Stimulated activated effector memory CD8-positive, alpha-beta T cell treated with anti-CD3 and anti-CD28 coated beads, Interleukin-12 subunit alpha, Interleukin-12 subunit beta, amount 100 ng/mL, for 72 hours (primary cell): ENCODE measurements at regions not wholly inside any gene's neighbourhood (a gene's known extent, or its start where the extent isn't known, plus 50 kb on each side); places are given as distances from the start of the nearest gene placed in this dataset.
"Not testable (repeated sequence)": the region's sequence is repeated elsewhere in the genome, so short reads cannot be mapped to it uniquely, and the experiment has no call there.

Experiments used
- ATAC-seq: fragments of 150-1000 bp; cut with Tn5 transposase; 2 replicates; pipeline ENCODE4 v1.10.0; 2021
- DNase-seq, 2 donors: peaks; one replicate each; pipeline ENCODE4 v3.0.0; 2021 to 2022; ENCODE audit warnings: low spot score in 2 of 2
- H3K27ac Mint-ChIP-seq: one replicate; pipeline ENCODE4 v1.8.0; 2022; ENCODE audit warnings: mild to moderate bottlenecking, mixed read lengths
- H3K36me3 Mint-ChIP-seq: one replicate; pipeline ENCODE4 v1.8.0; 2022; ENCODE audit warnings: mild to moderate bottlenecking, mixed read lengths
- H3K4me1 Mint-ChIP-seq: one replicate; pipeline ENCODE4 v1.8.0; 2022; ENCODE audit warnings: mixed read lengths
- H3K4me3 Mint-ChIP-seq: one replicate; pipeline ENCODE4 v1.8.0; 2022; ENCODE audit warnings: mild to moderate bottlenecking, mixed read lengths
- H3K9me3 Mint-ChIP-seq: one replicate; pipeline ENCODE4 v1.8.0; 2022; ENCODE audit warnings: mixed read lengths

DNA sequence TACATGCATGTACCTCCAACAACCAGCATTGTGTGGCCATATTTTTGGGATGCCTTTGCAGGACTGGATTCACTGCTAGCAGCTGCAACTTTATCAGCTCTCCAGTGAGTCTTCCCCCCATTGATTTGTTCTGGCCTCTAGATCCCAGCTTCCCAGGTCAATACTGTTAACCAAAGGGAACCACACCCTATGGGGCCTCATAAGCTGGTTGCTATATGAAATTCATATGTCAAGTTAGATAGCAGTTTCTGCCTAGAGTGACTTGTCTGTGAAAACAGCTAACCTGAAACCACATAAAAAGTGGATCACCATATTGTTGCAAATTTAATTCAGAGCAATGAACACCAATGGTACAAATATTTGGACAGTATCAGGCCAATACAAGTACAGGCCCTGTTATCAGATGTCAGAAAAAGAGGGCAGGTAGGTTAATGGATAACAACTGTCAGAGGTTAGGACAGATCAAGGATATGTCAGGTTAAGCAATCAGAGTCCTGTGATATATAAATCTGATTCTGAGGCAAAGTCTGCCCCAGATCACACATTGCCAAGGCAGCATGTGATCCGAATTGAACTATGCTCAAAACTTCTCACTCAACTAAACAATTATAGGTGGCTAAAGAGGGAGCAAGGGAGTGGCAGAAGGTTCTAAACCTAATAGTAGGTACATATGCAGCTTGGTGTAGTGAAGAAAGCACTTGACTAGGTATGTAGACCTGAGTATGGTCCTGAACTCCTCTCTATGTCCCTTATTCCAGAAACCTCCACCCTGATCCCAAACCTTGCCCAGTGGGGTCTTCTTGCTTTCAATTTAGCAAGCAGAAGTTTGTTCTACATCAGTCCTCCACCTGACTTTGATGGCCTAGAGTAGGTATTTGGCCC is 94.7 kb upstream of the FOXN2 start:
- Mint-ChIP-seq H3K4me1 (no peaks in the 10 kb centered on the region), H3K4me3 (no peak overlapping the region), H3K36me3 (no peaks in the 10 kb centered on the region), H3K27ac (no peak overlapping the region), H3K9me3 (no peaks in the 10 kb centered on the region)
- ATAC-seq = no peak
- DNase-seq = no peak

DNA sequence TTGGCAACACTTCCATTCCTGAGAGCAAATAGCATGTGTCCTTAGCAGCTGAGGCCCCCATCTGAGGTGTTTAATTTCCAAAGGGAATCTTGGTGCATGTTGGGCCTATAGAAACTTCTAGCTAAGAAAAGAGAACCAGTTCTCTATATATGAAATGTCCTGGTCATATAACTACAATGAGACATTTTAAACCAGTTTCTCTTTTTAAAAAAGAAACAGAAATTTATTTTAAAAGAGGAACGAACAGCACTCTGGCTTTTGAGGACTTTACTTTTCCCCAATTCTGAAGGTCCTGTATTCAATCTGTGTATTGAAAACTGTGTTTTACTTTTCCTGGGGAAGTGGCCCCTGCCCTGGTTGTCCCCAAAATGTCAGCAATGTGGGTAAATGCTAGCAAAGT is 94.0 kb upstream of the FOXN2 start:
- DNase-seq (no peak), ATAC-seq (no peak)
- Mint-ChIP-seq H3K4me3 (no peak overlapping the region), H3K27ac (no peak overlapping the region), H3K36me3 (no peaks in the 10 kb centered on the region), H3K9me3 (no peaks in the 10 kb centered on the region), H3K4me1 (no peaks in the 10 kb centered on the region)

DNA sequence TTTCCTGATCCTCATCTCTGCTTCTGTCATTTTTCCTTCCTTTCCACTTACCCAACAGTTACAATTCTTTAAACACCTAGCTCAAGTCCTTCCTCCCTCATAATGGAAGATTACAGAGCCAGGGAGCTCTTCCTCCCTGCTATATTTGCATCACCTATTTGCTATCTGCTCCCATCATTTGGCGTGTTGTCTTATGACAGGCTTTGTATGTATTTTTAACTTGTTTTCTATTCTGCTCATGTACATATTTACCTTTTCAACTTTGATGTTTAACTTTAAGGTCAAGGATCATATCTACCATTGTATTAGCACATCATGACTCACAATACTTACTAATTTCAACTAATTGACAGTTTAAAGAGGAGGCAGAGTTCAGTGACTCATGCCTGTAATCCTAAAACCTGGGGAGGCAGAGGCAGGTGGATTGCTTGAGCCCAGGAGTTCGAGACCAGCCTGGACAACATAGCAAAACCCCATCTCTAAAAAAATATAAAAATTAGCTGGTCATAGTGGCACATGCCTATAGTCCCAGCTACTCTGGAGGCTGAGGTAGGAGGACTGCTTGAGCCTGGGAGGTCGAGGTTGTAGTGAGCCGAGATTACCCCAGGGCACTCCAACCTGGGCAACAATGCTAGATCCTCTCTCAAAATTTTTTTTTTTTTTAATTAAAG is 92.5 kb upstream of the FOXN2 start:
- ATAC-seq = no peak
- no peak for DNase-seq
- Mint-ChIP-seq H3K4me1 (no peaks in the 10 kb centered on the region), H3K9me3 (no peaks in the 10 kb centered on the region), H3K4me3 (no peak overlapping the region), H3K36me3 (no peaks in the 10 kb centered on the region), H3K27ac (no peak overlapping the region)

DNA sequence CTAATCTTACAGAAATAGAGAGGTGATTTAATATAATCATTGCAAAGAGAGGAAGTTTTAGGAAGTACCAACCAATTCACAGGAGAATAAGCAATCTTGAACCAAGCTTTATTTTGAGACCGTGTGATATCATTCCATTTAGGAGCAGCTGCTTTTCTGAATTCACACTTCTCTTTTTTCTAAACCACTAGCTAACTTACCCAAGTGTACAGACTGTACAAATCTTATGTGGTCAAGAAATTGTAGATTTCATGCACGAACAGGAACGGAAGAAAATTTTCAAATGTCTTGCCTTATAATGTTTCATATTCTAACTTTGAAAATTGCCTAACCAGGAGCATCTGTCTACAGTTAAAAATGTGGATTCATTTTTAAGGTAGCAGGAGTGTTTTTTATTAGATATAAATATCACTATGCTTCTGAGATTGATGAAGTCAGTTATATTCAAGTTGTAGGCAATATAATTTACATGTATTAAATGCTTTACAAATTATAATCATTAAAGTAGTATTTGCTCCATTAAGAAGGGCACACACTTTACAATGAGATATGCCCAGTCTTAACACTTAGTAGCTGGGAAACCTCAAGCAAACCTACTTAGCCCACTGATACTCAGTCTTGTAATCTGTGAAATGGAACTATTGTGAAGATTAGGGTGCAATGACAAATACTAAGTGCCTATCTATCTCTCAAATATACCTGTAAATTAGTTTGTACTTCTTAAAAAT is 86.7 kb upstream of the FOXN2 start:
- H3K9me3 Mint-ChIP-seq = no peaks in the 10 kb centered on the region
- no peak for DNase-seq
- no peaks in the 10 kb centered on the region for H3K36me3 Mint-ChIP-seq
- no peak overlapping the region for H3K27ac Mint-ChIP-seq
- peaks cover 3% of the 10 kb centered on the region for H3K4me1 Mint-ChIP-seq
- no peak overlapping the region for H3K4me3 Mint-ChIP-seq
- no peak for ATAC-seq

DNA sequence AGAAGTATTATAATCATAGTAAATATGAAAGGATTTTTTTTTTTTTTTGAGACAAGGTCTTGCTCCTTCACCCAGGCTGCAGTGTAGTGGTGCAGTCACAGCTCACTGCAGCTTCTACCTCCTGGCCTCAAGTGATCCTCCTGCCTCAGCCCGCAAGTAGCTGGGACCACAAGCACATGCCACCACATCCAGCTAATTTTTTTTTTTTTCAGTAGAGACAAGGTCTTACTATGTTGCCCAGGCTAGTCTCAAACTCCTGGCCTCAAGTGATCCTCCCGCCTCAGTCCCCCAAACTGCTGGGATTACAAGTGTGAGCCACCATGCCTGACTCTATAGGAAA is 86.2 kb upstream of the FOXN2 start:
- no peaks in the 10 kb centered on the region for H3K36me3 Mint-ChIP-seq
- DNase-seq (no peak), ATAC-seq (no peak)
- peaks cover 8% of the 10 kb centered on the region for H3K4me1 Mint-ChIP-seq
- H3K27ac Mint-ChIP-seq = no peak overlapping the region
- no peaks in the 10 kb centered on the region for H3K9me3 Mint-ChIP-seq
- H3K4me3 Mint-ChIP-seq = no peak overlapping the region

DNA sequence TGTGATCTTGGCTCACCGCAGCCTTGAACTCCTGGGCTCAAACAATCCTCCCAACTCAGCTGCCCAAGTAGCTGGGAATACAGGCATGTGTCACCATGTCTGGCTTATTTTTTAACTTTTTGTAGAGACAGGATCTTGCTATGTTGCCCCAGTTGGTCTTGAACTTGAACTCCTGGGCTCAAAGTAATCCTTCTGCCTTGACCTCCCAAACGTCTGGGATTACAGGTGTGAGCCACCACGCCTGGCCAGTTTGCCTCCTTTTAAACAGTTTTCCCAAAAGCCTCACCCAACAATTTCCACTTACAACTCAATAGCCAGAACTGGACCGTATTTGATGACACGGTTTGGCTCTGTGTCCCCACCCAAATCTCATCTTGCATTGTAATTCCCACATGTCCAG is 85.4 kb upstream of the FOXN2 start:
- Mint-ChIP-seq H3K27ac (no peak overlapping the region), H3K9me3 (no peaks in the 10 kb centered on the region), H3K4me3 (no peak overlapping the region), H3K4me1 (peaks cover 9% of the 10 kb centered on the region), H3K36me3 (no peaks in the 10 kb centered on the region)
- ATAC-seq (no peak), DNase-seq (no peak)

DNA sequence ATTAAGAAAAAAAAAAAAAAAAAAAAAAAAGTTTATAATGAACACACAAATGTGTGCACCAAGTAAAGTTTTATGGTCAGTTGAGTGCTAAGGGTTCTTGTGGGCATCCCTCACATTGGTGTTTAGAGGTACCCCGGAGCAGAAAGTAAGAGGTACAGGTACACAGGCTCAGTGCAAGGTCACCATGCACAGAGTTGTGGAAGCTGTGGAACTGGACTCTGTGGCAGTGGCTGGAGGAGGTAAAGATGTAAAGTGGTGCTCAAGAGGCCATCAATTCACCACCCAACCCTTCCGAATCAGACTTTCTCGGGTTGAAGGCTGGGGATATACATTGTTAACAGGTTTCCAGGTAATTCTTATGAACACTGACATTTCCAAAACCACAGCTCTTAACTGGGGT is 83.6 kb upstream of the FOXN2 start:
- H3K27ac Mint-ChIP-seq = no peak overlapping the region
- H3K4me1 Mint-ChIP-seq = peaks cover 9% of the 10 kb centered on the region
- no peaks in the 10 kb centered on the region for H3K9me3 Mint-ChIP-seq
- ATAC-seq = no peak
- no peak overlapping the region for H3K4me3 Mint-ChIP-seq
- no peaks in the 10 kb centered on the region for H3K36me3 Mint-ChIP-seq
- DNase-seq = no peak

DNA sequence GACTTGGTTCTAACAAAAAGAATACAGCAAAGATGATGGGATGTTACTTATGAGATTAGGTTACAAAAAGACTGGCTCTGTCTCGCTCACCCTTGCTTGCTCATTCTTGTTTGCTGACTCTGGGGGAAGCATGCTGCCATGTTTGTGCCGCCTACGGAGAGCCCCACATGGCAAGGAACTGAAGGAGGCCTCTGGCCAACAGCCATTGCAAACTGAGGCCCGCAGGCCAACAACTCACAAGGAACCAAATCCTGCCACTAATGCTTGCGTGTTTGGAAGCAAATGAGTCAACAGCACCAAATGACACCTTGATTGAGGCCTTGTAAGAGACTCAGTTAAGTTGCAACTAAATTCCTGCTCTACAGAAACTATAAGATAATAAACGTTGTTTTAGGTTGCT is 82.1 kb upstream of the FOXN2 start:
- ATAC-seq = no peak

DNA sequence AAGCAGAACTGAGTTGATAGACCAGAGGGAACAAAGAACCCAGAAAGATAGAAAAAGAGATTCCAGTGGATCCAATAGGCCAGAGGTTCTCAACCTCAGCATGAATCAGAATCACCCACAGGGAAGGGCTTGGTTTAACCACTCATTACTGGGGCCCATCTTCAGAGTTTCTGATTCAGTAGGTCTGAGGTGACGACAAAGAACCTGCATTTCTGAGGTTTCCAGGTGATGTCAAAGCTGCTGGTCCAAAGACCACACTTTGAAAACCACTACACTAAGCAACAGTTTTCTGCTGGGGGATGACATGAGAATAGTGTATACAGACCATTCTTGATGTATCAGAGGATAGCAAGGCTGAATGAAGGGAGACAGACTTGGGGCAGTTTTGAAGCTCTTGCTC is 81.5 kb upstream of the FOXN2 start:
- H3K4me3 Mint-ChIP-seq = no peak overlapping the region
- no peak overlapping the region for H3K27ac Mint-ChIP-seq
- H3K4me1 Mint-ChIP-seq = peaks cover 14% of the 10 kb centered on the region
- H3K9me3 Mint-ChIP-seq = no peaks in the 10 kb centered on the region
- DNase-seq = no peak
- ATAC-seq = peak; percentile 96
- no peaks in the 10 kb centered on the region for H3K36me3 Mint-ChIP-seq

More for the DNA sequence above, 82.1 kb upstream of the FOXN2 start:
- H3K27ac Mint-ChIP-seq = no peak overlapping the region
- H3K4me3 Mint-ChIP-seq = no peak overlapping the region
- H3K4me1 Mint-ChIP-seq = peaks cover 14% of the 10 kb centered on the region
- no peaks in the 10 kb centered on the region for H3K36me3 Mint-ChIP-seq
- H3K9me3 Mint-ChIP-seq = no peaks in the 10 kb centered on the region
- DNase-seq = no peak

DNA sequence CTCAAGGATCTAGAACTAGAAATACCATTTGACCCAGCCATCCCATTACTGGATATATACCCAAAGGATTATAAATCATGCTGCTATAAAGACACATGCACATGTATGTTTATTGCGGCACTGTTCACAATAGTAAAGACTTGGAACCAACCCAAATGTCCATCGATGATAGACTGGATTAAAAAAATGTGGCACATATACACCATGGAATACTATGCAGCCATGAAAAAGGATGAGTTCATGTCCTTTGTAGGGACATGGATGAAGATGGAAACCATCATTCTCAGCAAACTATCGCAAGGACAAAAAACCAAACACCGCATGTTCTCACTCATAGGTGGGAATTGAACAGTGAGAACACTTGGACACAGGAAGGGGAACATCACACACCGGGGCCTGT is 80.7 kb upstream of the FOXN2 start:
- not testable (repeated sequence) for ATAC-seq, H3K9me3 Mint-ChIP-seq, H3K4me3 Mint-ChIP-seq, H3K36me3 Mint-ChIP-seq, DNase-seq, H3K27ac Mint-ChIP-seq
- H3K4me1 Mint-ChIP-seq = peaks cover 14% of the 10 kb centered on the region

DNA sequence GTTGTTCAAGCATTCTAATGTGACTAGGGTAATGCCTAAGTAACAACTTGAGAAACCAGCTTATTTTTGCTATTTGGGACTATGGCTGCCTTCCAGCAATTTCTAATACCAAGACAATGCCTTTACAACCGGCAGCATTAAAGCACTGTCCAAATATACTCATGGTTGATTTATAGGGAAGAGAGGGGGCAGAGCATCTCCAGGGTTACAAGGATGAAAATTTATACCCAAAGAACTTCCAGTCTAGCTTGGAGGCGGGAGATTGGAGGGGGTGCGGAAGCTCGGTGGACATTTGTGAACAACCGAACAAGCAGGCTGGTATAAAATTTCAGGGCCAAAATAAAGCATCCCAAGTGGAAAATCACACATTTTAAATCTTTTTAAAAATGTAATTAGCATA is 79.4 kb upstream of the FOXN2 start:
- Mint-ChIP-seq H3K4me3 (no peak overlapping the region), H3K27ac (no peak overlapping the region), H3K4me1 (peaks cover 14% of the 10 kb centered on the region), H3K36me3 (no peaks in the 10 kb centered on the region), H3K9me3 (peaks cover 4% of the 10 kb centered on the region)
- DNase-seq = no peak
- no peak for ATAC-seq

DNA sequence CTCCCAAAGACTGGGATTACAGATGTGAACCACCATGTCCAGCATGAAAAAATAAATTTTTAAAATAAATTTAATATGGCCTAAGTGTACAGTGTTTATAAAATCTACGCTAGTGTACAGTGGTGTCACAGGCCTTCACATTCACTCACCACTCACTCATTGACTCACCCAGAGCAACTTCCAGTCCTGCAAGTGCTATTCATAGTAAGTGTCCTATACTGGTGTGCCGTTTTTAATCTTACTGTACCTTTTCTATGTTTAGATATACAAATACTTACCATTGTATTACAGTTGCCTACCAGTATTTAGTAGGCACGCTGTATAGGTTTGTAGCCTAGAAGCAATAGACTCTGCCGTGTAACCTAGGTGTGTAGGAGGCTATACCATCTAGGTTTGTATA is 76.1 kb upstream of the FOXN2 start:
- Mint-ChIP-seq H3K4me1 (peaks cover 6% of the 10 kb centered on the region), H3K27ac (no peak overlapping the region), H3K36me3 (no peaks in the 10 kb centered on the region), H3K9me3 (peaks cover 4% of the 10 kb centered on the region), H3K4me3 (no peak overlapping the region)
- ATAC-seq (no peak), DNase-seq (no peak)

DNA sequence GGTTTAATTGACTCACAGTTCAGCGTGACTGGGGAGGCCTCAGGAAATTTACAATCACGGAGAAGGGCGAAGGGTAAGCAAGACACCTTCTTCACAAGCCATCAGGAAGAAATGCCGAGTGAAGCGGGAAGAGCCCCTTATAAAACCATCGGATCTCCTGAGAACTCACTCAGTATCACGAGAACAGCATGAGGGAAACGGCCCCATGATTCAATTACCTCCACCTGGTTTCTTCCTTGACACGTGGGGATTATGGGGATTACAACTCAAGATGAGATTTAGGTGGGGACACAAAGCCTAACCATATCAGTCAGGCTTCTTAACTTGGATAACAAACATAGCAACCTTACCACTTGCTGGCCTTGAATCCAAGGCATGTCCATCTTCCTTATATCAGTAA is 73.6 kb upstream of the FOXN2 start:
- DNase-seq (no peak), ATAC-seq (no peak)
- no peak overlapping the region for H3K27ac Mint-ChIP-seq
- H3K4me1 Mint-ChIP-seq = peaks cover 6% of the 10 kb centered on the region
- H3K4me3 Mint-ChIP-seq = no peak overlapping the region
- peaks cover 4% of the 10 kb centered on the region for H3K9me3 Mint-ChIP-seq
- H3K36me3 Mint-ChIP-seq = no peaks in the 10 kb centered on the region

DNA sequence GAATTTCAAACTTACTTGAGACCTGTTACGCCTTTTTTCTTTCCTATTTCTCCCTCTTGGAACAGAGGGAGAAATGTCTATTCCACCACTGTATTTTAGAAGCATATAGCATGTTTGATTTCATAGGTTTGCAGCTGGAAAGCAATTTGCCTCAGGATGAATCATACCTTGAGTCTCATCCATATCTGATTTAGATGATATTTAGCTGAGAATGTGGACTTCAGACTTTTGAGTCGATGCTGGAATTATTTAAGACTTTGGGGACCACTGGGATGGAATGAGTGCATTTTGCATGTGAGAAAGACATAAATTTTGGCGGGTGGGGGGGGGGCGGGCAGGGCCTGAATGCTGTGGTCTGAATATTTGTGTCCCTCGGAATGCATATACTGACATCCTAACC is 67.3 kb upstream of the FOXN2 start:
- Mint-ChIP-seq H3K4me1 (no peaks in the 10 kb centered on the region), H3K36me3 (no peaks in the 10 kb centered on the region), H3K4me3 (no peak overlapping the region), H3K27ac (no peak overlapping the region), H3K9me3 (no peaks in the 10 kb centered on the region)
- DNase-seq (no peak), ATAC-seq (no peak)

DNA sequence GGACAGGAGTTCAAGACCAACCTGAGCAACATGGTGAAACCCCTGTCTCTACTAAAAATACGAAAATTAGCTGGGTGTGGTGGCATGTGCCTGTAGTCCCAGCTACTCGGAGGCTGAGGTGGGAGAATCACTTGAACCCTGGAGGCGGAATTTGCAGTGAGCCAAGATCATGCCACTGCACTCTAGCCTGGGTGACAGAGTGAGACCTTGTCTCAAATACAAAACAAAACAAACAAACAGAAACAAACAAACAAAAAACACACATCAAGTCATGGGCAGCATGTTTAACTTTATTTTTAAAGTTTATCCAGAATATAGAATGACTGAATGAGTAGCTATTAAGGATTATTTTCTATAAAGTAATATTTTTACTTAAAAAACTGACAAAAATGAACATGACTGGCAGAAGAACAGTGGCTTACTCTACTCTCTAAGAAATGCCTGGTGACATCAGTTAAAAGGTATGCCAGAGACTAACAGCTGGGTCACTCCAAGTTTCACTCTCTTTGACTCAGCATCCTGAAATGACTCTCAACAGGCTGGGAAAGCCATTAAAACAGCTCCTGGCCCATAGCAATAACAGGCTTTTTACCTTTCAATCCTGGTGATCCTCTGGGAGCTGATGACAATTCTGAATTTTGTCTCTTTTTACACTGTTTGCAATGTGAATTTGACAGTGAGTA is 66.1 kb upstream of the FOXN2 start:
- DNase-seq (no peak), ATAC-seq (peak; percentile 99)
- Mint-ChIP-seq H3K27ac (no peak overlapping the region), H3K4me3 (no peak overlapping the region), H3K9me3 (no peaks in the 10 kb centered on the region), H3K4me1 (no peaks in the 10 kb centered on the region), H3K36me3 (no peaks in the 10 kb centered on the region)
